Kasumi-1 (cell line): ENCODE measurements at regions not wholly inside any gene's neighbourhood (a gene's known extent, or its start where the extent isn't known, plus 50 kb on each side); places are given as distances from the start of the nearest gene placed in this dataset.
A peak's percentile ranks its signal among the peaks of the same experiment; 100 is the strongest.
"Not testable (repeated sequence)": the region's sequence is repeated elsewhere in the genome, so short reads cannot be mapped to it uniquely, and the experiment has no call there.

ENCODE experiments used
- DNase-seq, 2 experiments: peaks; one replicate each; lab custom pipeline; 2025; lab: John Stamatoyannopoulos, UW

GRCh38 chrX:47302396-47302795 lies 68.0 kb upstream of the ZNF157 start:
- DNase-seq = no peak

- DNase-seq = not testable (repeated sequence)
Observed at GRCh38 chrX:47306471-47307023, 63.8 kb upstream of the ZNF157 start.

GRCh38 chrX:47311932-47312774 lies 58.2 kb upstream of the ZNF157 start:
- peak; percentile 31 to 33 for DNase-seq

- DNase-seq = no peak
Observed at GRCh38 chrX:47313056-47313455, 57.3 kb upstream of the ZNF157 start.

- DNase-seq = no peak
Observed at GRCh38 chrX:47316276-47317025, 53.9 kb upstream of the ZNF157 start.
